Common myeloid progenitor, CD34-positive (primary cell): ENCODE measurements at regions not wholly inside any gene's neighbourhood (a gene's known extent, or its start where the extent isn't known, plus 50 kb on each side); places are given as distances from the start of the nearest gene placed in this dataset.

Source experiments
- CTCF ChIA-PET: fragments of 350-600 bp; sonication (Branson Sonifier 250); formaldehyde crosslinking; loops from one replicate; lab custom pipeline; 2021; ENCODE audit warnings: antibody characterized with exemption; lab: Charles Lee
- POLR2A ChIA-PET: fragments of 350-600 bp; sonication (Branson Sonifier 250); formaldehyde crosslinking; loops from one replicate; lab custom pipeline; 2021; ENCODE audit warnings: antibody characterized with exemption; lab: Charles Lee
- DNase-seq, 3 donors: peaks; one replicate each; pipeline versions ENCODE4 v3.0.0 to v3.0.0-alpha.2; 2013
- H3K27ac ChIP-seq, 2 experiments: 1 replicate in 1 of 2; 2 replicates in 1 of 2; pipeline ENCODE4 v1.7.0; 2013; ENCODE audit warnings: inconsistent platforms in 2 of 2, low read length in 2 of 2, mild to moderate bottlenecking in 2 of 2, low read depth in 1 of 2, moderate library complexity in 1 of 2; ENCODE audit not compliant: severe bottlenecking in 2 of 2, insufficient read depth in 1 of 2, poor library complexity in 1 of 2
- H3K27me3 ChIP-seq, 5 experiments: replicated peaks in 2 of 5; 1 replicate in 3 of 5; 2 replicates in 2 of 5; pipeline versions ENCODE4 v1.6.1 to v1.7.0; 2013; ENCODE audit warnings: low read length in 4 of 5, mild to moderate bottlenecking in 2 of 5, moderate library complexity in 2 of 5, inconsistent platforms in 1 of 5; ENCODE audit not compliant: insufficient read depth in 5 of 5, control insufficient read depth in 4 of 5
- H3K36me3 ChIP-seq, 4 experiments: 1 replicate in 2 of 4; 2 replicates in 2 of 4; pipeline versions ENCODE4 v1.6.1 to v1.7.0; 2013; ENCODE audit warnings: low read length in 3 of 4, control low read depth in 1 of 4, mild to moderate bottlenecking in 1 of 4; ENCODE audit not compliant: control insufficient read depth in 4 of 4, insufficient read depth in 4 of 4
- H3K4me1 ChIP-seq, 4 experiments: 1 replicate in 3 of 4; 2 replicates in 1 of 4; pipeline versions ENCODE4 v1.6.1 to v1.7.1; 2013; ENCODE audit warnings: low read length in 3 of 4, mild to moderate bottlenecking in 3 of 4, control low read depth in 1 of 4, inconsistent platforms in 1 of 4, moderate library complexity in 1 of 4; ENCODE audit not compliant: control insufficient read depth in 4 of 4, insufficient read depth in 4 of 4; ENCODE audit errors: control extremely low read depth in 1 of 4
- H3K4me3 ChIP-seq, 7 experiments: 1 replicate in 4 of 7; 2 replicates in 3 of 7; pipeline versions ENCODE4 v1.5.1 to v1.7.0; 2013; ENCODE audit warnings: mild to moderate bottlenecking in 7 of 7, low read length in 6 of 7, moderate library complexity in 6 of 7, inconsistent platforms in 2 of 7, low read depth in 2 of 7, control low read depth in 1 of 7; ENCODE audit not compliant: insufficient read depth in 4 of 7, control insufficient read depth in 1 of 7; ENCODE audit errors: extremely low read depth in 1 of 7
- H3K9me3 ChIP-seq, 5 experiments: 1 replicate in 4 of 5; 2 replicates in 1 of 5; pipeline versions ENCODE4 v1.6.1 to v1.7.1; 2013; ENCODE audit warnings: low read length in 4 of 5, mild to moderate bottlenecking in 2 of 5, inconsistent platforms in 1 of 5, low read depth in 1 of 5, moderate library complexity in 1 of 5; ENCODE audit not compliant: control insufficient read depth in 4 of 5, insufficient read depth in 2 of 5; ENCODE audit errors: control extremely low read depth in 1 of 5
- WGBS: methylation state at CpG from one replicate; pipeline ENCODE4 v1.1.5; 2013; ENCODE audit not compliant: insufficient coverage; 5-methylcytosine and 5-hydroxymethylcytosine counted together

- H3K4me3 ChIP-seq = no peak overlapping the region
- H3K27ac ChIP-seq = no peak overlapping the region
- H3K4me1 ChIP-seq = peaks cover 0 to 3% (median 0%) of the 10 kb centered on the region in 4 experiments
- 88% methylated on average over 5 of the region's 7 CpGs for WGBS
- no peaks in the 10 kb centered on the region for H3K36me3 ChIP-seq
- POLR2A ChIA-PET = no interaction called here
- no peaks in the 10 kb centered on the region for H3K27me3 ChIP-seq
- DNase-seq = no peak
- peaks cover 0 to 13% (median 8%) of the 10 kb centered on the region in 5 experiments for H3K9me3 ChIP-seq
- CTCF ChIA-PET = no interaction called here
Observed at GRCh38 chrX:39975101-39975925, 122.4 kb downstream of the BCOR start.

GRCh38 chrX:39981946-39982345 is 115.8 kb downstream of the BCOR start:
- no peak for DNase-seq
- Histone ChIP-seq H3K4me1 (peaks cover 0 to 3% (median 0%) of the 10 kb centered on the region in 4 experiments), H3K27ac (no peak overlapping the region), H3K27me3 (peaks cover 0 to 3% (median 0%) of the 10 kb centered on the region in 5 experiments), H3K36me3 (no peaks in the 10 kb centered on the region), H3K9me3 (no peaks in the 10 kb centered on the region), H3K4me3 (no peak overlapping the region)
- WGBS = 89% methylated on average over 3 of the region's 3 CpGs
- ChIA-PET POLR2A (no interaction called here), CTCF (no interaction called here)

- H3K4me3 ChIP-seq = no peak overlapping the region
- peaks cover 0 to 3% (median 0%) of the 10 kb centered on the region in 4 experiments for H3K4me1 ChIP-seq
- H3K9me3 ChIP-seq = no peaks in the 10 kb centered on the region
- no peak for DNase-seq
- peaks cover 0 to 3% (median 0%) of the 10 kb centered on the region in 5 experiments for H3K27me3 ChIP-seq
- H3K27ac ChIP-seq = no peak overlapping the region
- ChIA-PET POLR2A (no interaction called here), CTCF (no interaction called here)
- no peaks in the 10 kb centered on the region for H3K36me3 ChIP-seq
- WGBS = 79% methylated on average over 3 of the region's 3 CpGs
Observed at GRCh38 chrX:39982948-39983347, 114.8 kb downstream of the BCOR start.

DNA sequence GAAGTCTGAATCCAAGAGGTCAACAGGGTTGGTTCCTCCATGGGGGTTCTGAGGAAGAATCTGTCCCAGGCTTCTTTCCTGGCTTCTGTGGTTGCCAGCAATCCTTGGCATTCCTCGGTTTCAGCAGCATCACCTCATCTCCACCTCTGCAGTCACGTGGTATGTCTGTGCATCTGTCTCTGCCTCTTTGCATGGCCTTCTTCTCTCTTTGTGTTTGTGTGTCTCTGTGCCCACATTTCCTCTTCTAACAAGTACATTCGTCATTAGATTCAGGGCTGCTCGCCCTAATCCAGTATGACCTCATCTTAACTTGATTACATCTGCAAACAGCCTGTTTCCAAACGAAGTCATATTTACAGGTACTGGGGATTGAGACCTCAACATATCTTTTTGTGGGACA is 114.0 kb downstream of the BCOR start:
- Histone ChIP-seq H3K36me3 (no peaks in the 10 kb centered on the region), H3K27ac (no peak overlapping the region), H3K9me3 (no peaks in the 10 kb centered on the region), H3K27me3 (peaks cover 0 to 3% (median 0%) of the 10 kb centered on the region in 5 experiments), H3K4me3 (no peak overlapping the region), H3K4me1 (no peaks in the 10 kb centered on the region)
- DNase-seq = no peak
- WGBS = 82% methylated on average over 4 of the region's 5 CpGs
- ChIA-PET CTCF (no interaction called here), POLR2A (no interaction called here)

GRCh38 chrX:39984191-39984956 is 113.4 kb downstream of the BCOR start:
- CTCF ChIA-PET = no interaction called here
- Histone ChIP-seq H3K4me3 (no peak overlapping the region), H3K27me3 (peaks cover 0 to 3% (median 0%) of the 10 kb centered on the region in 5 experiments), H3K4me1 (no peaks in the 10 kb centered on the region), H3K9me3 (no peaks in the 10 kb centered on the region), H3K36me3 (no peaks in the 10 kb centered on the region), H3K27ac (no peak overlapping the region)
- POLR2A ChIA-PET = no interaction called here
- no peak for DNase-seq
- 84% methylated on average over 14 of the region's 14 CpGs for WGBS

- 88% methylated on average over 7 of the region's 9 CpGs for WGBS
- ChIA-PET CTCF (interaction anchor here (1.3 kb wide), 1 partner anchor 21 kb away, joined by 4 read pairs; no protein-coding TSS in a partner anchor), POLR2A (no interaction called here)
- no peaks in the 10 kb centered on the region for H3K36me3 ChIP-seq
- DNase-seq = no peak
- no peak overlapping the region for H3K27ac ChIP-seq
- no peak overlapping the region for H3K4me3 ChIP-seq
- no peaks in the 10 kb centered on the region for H3K9me3 ChIP-seq
- no peaks in the 10 kb centered on the region for H3K4me1 ChIP-seq
- peaks cover 0 to 3% (median 0%) of the 10 kb centered on the region in 5 experiments for H3K27me3 ChIP-seq
Observed at GRCh38 chrX:39985071-39985470, 112.7 kb downstream of the BCOR start.
